ENCODE measurements at regions not wholly inside any gene's neighbourhood (a gene's known extent, or its start where the extent isn't known, plus 50 kb on each side); places are given as distances from the start of the nearest gene placed in this dataset.

GRCh38 chr6:15712797-15713196, 50.0 kb upstream of the DTNBP1 start:
- TF ChIP-seq CTCF (IDR thresholded peaks at IDR 0.05; ENCODE audit: low read depth, low read length): no peak
- no peak overlapping the region for H3K4me3 ChIP-seq (ENCODE audit: low read depth, low read length)

Data from WI38 (cell line).